Gastroesophageal sphincter (tissue), 3 donors: ENCODE measurements at regions not wholly inside any gene's neighbourhood (a gene's known extent, or its start where the extent isn't known, plus 50 kb on each side); places are given as distances from the start of the nearest gene placed in this dataset.

Experiments used
- CTCF ChIP-seq, 4 experiments: fragments of 200-600 bp in 2 of 4; fragments of 450-650 bp in 2 of 4; sonication (generic) in 1 of 4; IDR thresholded peaks; one replicate each; pipeline ENCODE4 v1.5.1; 2017 to 2019; ENCODE audit warnings: antibody characterized with exemption in 4 of 4, mild to moderate bottlenecking in 2 of 4, moderate library complexity in 2 of 4
- POLR2A ChIP-seq, 2 donors: fragments of 450-650 bp; IDR thresholded peaks; one replicate each; pipeline ENCODE4 v1.6.1; 2017; ENCODE audit warnings: antibody characterized with exemption in 2 of 2, mild to moderate bottlenecking in 2 of 2, moderate library complexity in 1 of 2
- POLR2AphosphoS5 ChIP-seq: sonication (generic); formaldehyde crosslinking; IDR thresholded peaks from one replicate; pipeline ENCODE4 v1.6.1; 2017; ENCODE audit warnings: antibody characterized with exemption

DNA sequence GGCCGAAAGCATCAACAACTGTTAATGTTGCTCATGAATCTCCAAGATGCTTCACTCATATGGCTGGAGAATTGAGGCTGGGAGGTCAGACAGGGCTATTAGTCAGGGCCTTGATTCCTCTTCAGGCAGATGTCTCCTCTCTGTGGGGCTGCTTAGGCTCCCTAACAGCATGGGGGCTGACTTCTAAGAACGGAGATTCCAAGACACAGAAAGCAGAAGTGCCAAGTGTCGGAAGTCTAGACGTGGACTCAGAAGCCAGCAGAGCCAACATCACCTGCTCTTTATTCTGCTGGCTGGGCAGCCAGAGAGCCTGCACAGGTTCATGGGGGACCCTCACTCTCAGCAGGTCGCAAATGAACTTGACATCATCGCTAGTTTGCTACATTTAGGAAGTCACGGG is 279.8 kb downstream of the CDH26 start:
- TF ChIP-seq CTCF (IDR thresholded peaks at IDR 0.05): no peak
- no peak for TF ChIP-seq POLR2A (IDR thresholded peaks at IDR 0.05)
- TF ChIP-seq POLR2AphosphoS5: no peak
